Hematopoietic multipotent progenitor cell treated with erythropoietin and hydrocortisone succinate and interleukin-3 and kit ligand, for 8 days (in vitro differentiated cells): ENCODE measurements at regions not wholly inside any gene's neighbourhood (a gene's known extent, or its start where the extent isn't known, plus 50 kb on each side); places are given as distances from the start of the nearest gene placed in this dataset.

Experiments used
- DNase-seq: peaks from one replicate; pipeline ENCODE4 v3.0.0-alpha.2; 2015

DNA sequence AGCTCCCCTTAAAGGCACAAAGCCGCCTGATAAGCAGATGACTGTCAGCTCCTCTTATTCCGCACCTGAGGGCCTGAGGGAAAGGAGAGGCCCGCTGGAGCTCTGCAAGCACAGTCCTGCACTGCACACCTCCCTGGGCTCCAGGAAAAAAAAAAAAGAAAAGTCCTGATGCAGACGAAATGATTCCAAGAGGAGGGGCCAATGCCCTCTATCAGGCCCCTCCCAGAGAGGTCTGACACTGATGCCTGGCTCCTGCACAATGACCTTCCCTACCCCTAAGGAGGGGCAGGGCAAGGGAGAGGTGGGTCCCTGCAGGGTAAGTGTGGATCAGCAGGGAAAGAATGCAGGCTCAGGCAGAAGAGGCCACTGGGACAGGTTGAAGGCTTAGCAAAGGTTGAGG is 572.7 kb downstream of the SOX6 start:
- no peak for DNase-seq

DNA sequence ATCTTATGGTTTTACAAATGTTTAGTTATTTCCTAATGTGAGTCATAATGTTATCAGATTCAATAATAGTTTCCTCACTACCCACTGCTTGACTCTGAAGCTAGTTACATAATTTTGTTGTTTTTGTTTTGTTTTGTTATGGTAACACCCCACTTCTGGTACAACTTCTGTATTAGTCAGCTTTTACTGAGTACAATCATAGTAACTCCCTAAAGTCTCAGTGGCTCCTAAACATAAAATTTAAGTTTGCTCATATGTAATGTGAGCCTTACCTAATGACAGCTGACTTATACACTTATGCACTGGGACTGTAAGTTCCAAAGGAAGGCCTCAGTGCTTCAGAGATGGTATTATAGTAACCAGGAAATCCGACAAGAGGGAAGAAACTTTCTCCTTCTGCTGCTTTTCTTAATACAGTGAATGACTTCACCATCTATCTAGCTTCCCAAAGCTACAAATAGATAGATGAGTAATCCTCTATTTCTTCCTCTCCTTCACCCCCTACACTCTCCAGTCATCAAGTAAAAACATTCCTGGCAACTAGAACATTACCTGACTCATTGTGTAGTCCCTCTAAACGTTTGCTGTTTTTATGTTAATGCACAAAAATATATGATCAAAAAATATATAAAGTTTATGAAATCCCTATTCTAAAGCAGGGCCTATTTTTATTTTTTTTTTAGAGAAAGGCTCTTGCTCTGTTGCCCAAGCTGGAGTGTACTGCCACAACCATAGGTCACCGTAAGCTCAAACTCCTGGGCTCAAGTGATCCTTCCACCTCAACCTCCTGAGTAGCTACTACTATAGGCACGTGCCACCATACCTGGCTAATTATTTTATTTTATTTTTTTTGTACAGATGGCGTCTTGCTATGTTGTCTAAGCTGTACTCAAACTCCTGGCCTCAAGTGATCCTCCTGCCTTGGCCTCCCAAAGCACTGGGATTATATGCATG is 563.0 kb downstream of the SOX6 start:
- no peak for DNase-seq

DNA sequence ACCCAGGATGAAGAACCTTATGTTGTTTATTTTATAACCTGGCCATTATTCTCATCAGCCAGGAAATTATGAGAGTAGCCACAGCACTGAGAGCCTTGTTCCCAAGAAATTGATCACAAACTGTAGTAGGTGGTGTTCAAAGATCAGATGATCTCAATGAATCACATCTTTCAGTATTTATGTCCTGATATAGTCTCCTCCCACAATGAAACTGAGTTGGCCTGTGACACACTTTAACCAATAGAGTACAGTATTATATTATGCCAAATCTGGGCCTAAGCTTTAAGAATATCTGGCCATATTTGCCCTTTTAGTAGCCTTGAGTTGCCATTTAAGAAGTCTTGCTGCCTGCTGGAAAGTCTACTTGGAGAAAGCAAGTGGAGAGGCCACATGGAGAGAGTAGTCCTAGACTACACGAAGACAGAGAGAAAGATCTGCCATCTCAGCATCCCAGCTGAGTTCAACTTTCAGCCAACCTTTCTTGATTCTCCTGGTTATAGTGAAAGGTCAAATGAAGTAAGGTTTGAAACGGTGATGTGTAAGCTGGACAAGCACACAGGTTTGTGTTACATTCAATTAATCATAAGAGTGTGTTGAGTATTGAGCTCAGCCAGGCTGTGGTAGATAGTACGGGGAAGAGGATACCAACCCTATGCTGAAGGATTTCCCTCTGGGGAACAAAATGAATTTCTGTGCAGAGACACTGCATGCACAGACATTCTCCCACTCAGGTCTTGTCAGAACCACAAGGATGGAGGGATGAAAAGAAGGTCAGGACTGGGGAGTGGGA is 561.8 kb downstream of the SOX6 start:
- DNase-seq, result no peak

DNA sequence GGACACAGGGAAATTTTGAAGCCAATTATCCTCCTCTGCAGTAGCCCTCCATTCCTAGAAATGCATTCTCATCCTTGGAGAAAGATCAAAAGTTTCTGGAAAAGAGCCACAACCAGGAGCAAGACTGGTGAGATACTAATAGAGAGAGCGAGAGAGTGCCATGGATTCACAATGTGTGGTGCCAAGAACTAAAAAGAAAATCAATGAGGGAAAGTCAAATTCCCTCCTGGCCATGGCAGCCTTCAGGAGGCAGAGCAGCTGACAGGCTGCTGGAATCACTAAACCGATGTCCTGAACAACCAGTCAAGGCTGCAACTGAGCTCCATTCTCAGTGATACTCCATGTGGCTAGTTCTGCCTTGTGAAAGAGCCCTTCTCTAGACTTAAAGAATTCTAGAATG is 561.0 kb downstream of the SOX6 start:
- no peak for DNase-seq

DNA sequence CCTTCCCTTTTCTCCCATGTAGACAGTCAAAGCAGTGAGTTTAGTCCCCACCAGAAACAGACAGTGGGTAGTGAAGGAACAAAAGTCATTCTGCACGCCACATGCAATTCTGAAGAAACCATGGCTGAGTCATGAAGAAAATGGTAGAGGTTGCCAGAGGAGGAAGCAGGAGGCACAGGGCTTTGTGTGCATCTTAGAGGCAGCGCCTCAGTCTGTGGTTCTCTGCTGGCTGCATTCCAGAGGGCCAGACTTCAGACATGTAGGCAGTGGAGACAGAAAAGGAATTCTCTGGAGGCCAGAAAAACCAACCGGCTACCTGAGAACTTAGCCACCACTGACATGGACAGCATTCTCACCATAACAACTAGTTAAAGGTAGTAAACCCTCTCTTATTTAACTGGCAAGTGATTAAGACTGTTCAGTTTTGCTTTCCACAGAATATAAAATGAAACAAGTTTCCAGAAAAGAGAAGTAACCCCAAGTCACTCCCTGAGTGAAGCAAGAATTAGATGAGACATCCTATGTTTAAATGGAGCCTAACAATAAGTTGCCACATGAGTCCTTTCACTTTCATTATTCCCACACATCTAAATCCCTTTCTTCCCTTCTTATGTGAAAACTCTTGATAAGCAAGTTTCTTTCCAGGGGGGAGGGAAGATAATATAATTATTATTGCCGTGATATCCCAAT is 556.1 kb downstream of the SOX6 start:
- peak; percentile 7 for DNase-seq

DNA sequence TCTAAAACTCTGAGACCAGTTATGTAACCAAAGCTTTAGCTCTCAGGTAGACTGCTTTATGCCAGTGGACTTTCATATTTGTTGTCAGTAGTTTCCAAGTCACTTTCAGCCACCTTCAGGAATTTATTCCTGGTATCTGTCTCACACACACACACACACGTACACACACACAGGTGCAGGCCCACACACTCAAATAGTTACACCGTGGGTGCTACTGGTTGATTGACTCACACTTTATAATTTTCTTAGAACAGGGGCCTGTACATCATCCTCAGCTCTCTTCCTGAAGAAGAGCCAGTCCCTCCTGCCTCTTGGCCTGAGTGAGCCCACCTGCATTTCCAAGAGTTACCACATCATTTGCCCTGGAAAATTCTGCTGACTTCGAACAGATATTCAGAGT is 555.2 kb downstream of the SOX6 start:
- no peak for DNase-seq

DNA sequence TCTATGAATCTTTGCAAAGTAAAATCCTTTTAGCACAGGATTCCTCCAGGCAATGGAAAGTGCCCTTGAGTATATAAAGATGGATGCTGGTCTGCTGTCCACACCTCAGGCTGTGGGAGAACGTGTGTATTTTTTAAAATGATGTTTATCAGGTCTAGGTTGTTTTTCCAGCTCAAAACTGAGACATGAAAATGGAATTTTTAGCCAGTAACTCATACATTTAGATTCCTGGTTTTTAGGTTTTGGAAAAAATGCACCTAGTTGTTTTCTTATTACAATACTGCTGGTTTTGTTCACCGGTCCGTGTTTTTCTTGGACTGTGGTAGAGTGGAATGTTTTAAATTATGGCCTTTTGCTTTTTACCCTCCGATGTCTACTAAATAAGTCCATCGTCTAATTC is 554.7 kb downstream of the SOX6 start:
- DNase-seq, result no peak

DNA sequence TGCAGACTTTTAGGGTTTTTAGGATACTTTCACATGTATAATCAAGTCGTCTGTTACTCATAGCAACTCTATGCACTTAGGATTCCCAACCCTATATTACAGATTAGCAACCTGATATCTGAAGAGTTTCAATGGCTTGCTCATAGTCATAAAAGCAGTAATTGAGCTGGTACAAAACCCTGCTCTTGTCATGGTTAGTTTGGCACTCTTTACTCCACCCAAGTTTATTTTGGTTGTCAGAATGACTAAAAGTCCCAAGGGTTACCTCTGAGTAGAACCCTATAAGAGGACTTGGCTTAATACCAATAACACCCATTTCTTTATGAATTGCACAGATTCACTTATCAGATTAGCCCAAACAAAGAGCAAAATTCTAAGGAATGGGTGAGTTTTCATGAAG is 550.6 kb downstream of the SOX6 start:
- DNase-seq, result no peak

DNA sequence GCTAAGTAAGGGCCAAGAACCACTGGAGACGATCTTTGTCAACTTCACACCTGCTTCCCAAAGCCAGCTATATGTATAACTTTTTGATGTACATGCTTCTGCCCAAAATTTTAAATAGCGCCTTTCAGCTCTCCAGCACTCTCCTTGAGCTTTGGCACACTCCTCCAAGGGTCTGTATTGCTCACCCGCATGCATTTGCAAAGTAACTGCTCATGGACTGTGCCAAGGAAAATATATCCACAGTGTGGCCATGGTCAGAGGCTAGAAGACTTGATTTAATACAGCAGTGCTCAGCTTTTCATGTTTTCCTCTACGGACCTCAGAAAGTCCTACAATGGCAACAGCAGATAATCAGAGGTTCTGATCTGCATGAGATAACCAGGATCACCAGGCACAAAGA is 550.1 kb downstream of the SOX6 start:
- DNase-seq, result no peak

DNA sequence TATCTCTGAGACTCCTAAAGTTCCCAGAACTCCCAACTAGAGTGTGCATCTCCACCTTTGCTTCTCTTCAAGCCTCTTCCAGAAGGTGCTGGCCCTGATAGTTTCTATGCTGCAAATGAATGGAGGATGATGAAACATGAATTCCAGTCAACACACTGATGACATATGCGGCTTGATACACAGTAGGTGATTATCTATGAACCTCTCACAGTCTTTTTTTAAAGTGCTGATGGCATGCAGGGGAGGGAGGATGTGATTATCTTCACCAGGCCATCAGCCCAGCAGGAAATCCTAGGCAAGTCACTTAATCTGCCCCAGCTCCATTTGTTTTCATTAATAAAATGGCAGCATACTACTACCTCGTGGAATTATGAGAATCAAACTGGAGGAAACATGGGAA is 548.5 kb downstream of the SOX6 start:
- DNase-seq, result no peak

DNA sequence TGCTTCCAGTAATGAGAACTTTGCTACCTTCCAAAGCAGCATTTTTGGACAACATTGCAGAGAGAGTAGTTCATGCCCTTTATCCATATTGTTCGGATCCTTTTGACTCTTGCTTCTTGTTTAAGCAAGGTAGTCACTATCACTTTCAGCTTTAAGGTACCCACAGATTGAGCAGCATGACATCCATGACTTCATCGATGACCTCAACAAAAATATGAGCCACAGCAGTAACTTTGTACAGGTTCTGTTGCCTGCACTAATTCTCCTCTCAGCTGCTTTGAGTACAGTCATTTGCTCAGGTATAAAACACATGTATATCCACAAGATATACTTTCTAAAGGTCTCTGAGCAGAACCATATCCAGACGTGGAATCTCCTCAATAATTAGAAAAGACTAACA is 546.3 kb downstream of the SOX6 start:
- no peak for DNase-seq

DNA sequence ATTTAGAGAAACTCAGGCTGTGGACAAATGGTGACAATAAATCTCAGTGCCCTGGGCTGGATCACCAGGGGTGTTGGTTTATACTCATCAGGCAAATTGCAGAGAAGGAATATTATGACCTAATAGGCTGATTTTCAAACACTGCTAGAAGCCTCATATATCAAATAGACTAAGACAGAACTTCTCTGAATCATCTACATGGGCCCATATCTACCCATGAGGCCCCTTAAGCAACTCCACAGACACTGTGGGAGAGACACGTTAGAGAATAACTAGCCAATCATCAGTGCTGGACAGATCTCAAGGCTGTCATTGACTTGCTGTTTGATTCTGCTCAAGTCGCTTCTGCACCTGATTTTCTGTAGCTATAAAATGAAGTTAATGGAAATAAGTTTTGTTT is 545.8 kb downstream of the SOX6 start:
- no peak for DNase-seq

DNA sequence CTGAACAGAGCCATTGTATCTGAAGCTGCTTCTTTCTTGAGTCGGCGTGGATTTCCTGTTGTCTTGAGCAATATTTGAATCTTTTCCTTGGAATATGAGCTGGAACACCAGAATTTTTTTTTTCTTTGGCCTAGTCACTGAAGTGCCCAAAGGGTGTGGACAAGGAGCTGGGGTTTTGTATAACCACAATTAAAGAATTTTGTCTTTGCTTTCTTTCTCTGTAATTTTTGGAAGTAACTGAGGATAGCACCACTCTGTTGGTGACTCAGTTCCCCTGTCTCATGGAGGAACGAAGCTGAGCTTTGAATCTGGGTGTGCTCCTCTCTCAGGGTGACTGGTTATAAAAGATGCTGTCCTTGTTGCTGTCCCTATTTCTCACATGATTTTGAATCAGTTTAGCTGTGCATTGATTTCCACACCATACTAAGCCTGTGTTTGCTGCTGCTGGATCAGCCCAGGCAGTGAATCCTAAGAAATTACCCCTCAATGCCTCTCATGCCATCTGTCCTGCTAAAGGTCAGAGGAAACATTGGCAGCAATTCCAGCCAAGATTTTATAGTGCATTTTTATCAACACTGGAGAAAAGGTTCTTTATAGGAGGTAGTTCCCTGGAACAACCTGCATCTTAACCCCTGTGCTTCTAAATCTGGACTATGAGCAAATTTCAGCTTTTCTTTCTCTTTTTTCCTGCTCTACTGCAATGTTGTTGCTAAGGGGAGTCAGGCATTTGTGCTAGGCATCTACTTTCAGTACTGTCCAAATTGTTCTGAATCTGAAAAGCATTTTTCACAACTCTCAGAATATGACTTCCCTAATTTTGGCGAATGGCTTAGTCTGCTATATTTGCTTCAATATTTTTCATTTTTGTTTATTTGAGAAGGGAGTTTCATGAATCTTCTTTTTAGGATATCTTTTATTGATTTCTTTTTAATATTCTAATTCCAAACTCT is 540.8 kb downstream of the SOX6 start:
- no peak for DNase-seq

DNA sequence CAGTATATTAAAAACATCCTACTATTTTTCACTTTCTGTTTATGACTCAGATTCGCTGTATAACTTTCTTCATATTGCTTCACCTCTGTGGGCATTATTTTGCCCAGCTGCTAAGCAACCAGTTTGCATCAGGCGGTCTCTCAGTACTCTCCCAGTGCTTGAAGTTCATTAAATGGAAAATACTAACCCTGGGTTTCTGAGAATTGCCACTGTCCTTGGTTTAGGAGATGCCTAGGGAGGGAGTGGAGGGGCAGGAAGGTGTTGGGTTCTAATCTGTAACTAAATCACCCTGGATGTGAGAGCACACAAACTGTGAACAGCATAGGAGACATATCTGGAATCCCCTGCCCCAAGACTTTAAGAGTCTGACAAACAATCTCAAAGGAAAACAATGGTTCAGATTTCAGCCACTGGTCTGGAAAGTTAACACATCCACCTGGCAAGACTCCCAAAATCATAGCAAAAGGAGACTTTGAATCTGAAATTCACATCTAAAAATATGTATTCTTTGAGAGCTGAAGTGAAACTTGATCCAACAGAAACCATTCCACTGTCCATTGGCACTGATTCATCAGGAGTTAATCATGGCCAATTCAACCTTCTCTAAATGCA is 540.0 kb downstream of the SOX6 start:
- no peak for DNase-seq

DNA sequence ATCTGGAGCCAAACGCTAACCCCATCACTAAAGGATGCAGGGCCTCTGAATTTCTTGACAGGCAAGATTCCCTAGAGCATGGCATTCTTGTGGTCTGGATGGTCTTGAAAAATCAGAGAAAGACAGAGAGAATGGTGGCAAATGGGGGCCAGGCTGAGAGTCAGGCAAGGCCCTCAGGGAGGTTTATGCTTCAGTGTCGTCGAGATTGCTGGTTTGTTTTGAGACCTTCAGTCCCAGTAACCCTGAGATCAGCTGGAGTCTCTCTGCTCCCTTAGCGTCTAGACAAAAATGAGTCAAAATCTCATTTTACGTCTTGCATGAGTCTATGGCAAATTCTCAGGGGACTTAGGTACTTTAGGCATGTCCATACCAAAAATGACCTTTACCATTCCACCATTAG is 539.3 kb downstream of the SOX6 start:
- no peak for DNase-seq

DNA sequence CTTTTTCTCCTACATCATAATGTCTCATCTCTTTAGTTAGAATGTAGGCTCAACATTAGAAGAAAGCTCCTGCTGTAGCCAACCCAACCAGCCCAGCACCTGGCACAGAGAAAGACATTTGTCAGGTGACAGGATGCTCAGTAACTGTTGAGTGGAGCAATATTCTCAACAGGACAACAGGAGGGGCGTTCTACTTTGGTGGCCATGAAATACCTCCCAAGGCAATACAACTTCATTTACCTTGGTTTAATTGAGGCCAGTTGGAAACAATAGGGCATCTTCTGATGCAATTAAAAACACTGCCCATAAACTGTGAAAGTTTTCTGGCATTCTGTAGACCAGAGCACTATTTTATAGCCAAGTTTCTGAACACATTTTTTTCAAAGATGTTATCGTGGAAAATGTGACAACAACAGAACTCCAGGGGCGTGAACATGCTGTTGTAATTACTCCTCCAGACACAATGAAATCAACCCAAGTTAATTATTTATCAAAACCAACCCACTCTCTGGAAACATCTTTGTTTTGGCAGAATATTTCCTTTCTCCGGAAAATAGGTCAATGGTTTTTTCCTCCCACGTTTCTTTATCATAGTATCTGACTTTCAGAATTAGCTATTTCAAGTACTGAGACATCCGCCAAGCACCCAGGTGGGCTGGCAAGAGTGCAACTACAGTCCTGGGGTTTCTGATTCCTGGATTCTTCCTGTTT is 538.1 kb downstream of the SOX6 start:
- no peak for DNase-seq

DNA sequence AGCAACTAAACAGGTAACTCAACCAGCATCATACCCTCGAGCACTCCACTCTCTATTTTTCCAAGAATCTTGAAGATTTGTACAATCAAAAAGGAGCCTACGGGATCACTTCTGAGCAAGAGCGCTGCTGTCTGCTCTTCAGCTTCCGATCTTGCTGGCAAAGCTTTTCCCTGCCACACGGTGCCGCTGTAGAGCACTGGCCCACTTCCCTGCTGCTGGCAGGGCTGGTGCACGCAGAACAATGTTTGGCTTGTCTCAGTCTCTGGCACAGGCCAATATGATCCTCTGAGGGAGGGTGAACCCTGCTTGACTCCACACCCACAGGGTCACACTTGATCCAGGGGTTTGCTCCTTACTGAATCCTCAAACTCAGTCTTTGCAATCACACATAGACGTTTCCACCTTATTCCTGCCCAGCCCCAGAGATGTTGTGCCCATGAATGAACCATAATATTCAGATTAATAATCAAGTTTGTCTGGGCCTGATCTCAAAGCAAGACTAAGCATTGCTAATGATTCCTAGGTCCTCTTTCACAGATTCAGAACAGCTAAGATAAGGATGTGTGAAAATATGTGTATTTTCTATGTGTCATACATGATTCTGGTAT is 536.6 kb downstream of the SOX6 start:
- peak; percentile 51 for DNase-seq

DNA sequence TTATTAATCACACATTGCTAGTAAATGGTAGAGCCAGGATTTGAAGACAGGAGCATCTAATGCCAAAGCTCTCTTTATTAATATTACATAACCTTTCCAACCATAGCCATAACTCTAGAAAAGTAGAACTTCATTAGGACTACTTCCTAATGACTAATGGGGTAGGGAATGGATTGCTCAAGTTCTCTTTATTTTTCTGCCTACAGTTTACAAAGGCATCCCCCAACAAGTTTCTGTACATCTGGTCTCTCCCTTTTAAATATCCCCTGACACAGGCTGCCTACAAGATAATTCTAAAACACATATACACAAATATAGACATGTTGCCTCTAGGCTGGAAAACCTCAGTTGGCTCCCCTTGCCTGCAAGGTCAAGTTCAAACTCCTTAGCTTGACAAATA is 534.9 kb downstream of the SOX6 start:
- DNase-seq, result no peak

DNA sequence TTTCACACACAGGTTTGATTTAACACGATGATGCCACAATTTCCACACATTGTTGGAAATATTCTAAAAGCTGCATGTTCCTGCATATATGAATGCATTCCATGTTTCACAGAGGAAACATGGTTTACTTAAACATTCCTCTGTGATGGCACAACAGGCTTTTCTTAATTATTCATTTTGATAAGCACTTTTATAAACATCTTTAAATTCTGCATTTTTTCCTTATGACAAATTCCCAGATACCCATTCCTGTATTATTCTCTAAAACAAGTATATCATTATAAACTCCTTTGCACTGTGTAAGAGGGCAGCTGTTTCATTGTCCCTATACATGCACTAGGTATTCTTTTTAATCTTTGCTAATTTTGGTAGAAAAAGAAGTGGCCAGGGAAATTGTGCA is 532.3 kb downstream of the SOX6 start:
- no peak for DNase-seq

DNA sequence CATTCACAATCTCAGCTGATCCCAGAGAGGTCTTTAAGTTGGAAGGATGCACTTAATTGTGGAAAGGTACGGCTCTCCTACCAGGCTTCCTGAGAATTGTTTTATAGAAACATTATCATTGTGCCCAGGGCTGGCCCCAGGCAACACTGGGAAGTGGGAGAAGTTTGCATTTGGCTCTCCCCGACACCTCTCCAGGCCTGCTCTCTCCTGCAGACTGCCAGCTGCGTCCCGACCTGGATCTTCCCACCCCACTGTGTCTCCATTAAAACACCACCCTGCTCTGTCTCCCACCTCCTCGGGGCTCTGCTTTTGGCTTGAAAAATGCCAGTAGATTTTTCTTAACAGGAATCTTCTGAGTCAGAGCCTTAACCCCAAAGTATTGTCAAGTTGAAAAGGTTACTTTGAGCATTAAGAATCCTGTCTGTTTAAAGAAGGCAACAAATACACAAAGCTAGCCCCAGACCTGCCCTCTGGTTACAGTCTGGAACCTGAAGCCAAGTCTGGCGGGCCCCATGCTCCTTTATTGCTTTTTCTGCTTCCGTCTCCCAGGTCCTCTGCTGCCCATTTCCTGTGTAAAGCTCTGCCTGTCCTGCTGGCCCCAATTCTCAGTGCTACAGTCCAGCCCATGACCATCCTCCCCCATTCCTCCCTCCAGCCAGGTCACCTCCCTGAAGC is 530.2 kb downstream of the SOX6 start:
- no peak for DNase-seq
